PC-9 (cell line): ENCODE measurements at regions not wholly inside any gene's neighbourhood (a gene's known extent, or its start where the extent isn't known, plus 50 kb on each side); places are given as distances from the start of the nearest gene placed in this dataset.

Experiments
- BruUV-seq: library from RNA; stranded (reverse); fragments of 400-500 nt; replicated peaks from 2 replicates; lab custom pipeline; 2021; lab: Mats Ljungman, UMichigan
- CTCF ChIA-PET: fragments of 300-600 bp; sonication (Branson Sonifier 250); formaldehyde crosslinking; loops from one replicate; lab custom pipeline; 2022; ENCODE audit warnings: antibody characterized with exemption; lab: Charles Lee
- POLR2A ChIA-PET: fragments of 300-600 bp; sonication (Branson Sonifier 250); formaldehyde crosslinking; loops from one replicate; lab custom pipeline; 2022; ENCODE audit warnings: antibody characterized with exemption; ENCODE audit not compliant: unreplicated experiment; lab: Charles Lee
- DNase-seq, 2 experiments: peaks; one replicate each; pipeline versions ENCODE4 v3.0.0 to v3.0.0-alpha.2; 2015 to 2022; ENCODE audit warnings: mixed read lengths in 1 of 2
- H2AFZ ChIP-seq: fragments of 200-600 bp; sonication (generic); 2 replicates; pipeline ENCODE4 v1.8.1; 2017; ENCODE audit warnings: antibody characterized with exemption
- H3F3A ChIP-seq: fragments of 200-600 bp; sonication (generic); 2 replicates; pipeline ENCODE4 v1.8.1; 2017; ENCODE audit warnings: antibody characterized with exemption, mild to moderate bottlenecking, low read depth; ENCODE audit not compliant: insufficient read depth
- H3K27ac ChIP-seq: fragments of 200-600 bp; sonication (generic); 2 replicates; pipeline ENCODE4 v1.6.1; 2016; ENCODE audit warnings: mixed run types
- H3K27me3 ChIP-seq: fragments of 200-600 bp; sonication (generic); 2 replicates; pipeline ENCODE4 v1.6.1; 2016; ENCODE audit warnings: low read depth, mixed run types; ENCODE audit not compliant: insufficient read depth
- H3K36me3 ChIP-seq: fragments of 200-600 bp; sonication (generic); 2 replicates; pipeline ENCODE4 v1.6.1; 2016; ENCODE audit warnings: low read depth, mixed run types
- H3K4me1 ChIP-seq: fragments of 200-600 bp; sonication (generic); replicated peaks from 2 replicates; pipeline ENCODE4 v1.6.1; 2016; ENCODE audit warnings: mixed run types; ENCODE audit not compliant: insufficient read depth
- H3K4me2 ChIP-seq: fragments of 200-600 bp; sonication (generic); 2 replicates; pipeline ENCODE4 v1.6.1; 2017; ENCODE audit warnings: mixed run types
- H3K4me3 ChIP-seq: fragments of 200-600 bp; sonication (generic); 2 replicates; pipeline ENCODE4 v1.6.1; 2016; ENCODE audit warnings: mixed run types
- H3K79me2 ChIP-seq: fragments of 200-600 bp; sonication (generic); 2 replicates; pipeline ENCODE4 v1.6.1; 2017; ENCODE audit warnings: low read depth, mixed run types
- H3K9me2 ChIP-seq: fragments of 200-600 bp; sonication (generic); 2 replicates; pipeline ENCODE4 v1.8.1; 2017; ENCODE audit warnings: mild to moderate bottlenecking; ENCODE audit not compliant: insufficient read depth
- H3K9me3 ChIP-seq: fragments of 200-600 bp; sonication (generic); 2 replicates; pipeline ENCODE4 v1.8.1; 2016; ENCODE audit warnings: low read depth; ENCODE audit not compliant: insufficient read depth
- H4K20me1 ChIP-seq: fragments of 200-600 bp; sonication (generic); 2 replicates; pipeline ENCODE4 v1.8.1; 2017; ENCODE audit not compliant: insufficient read depth
- CTCF ChIP-seq: fragments of 200-600 bp; sonication (generic); conservative IDR thresholded peaks from 2 replicates; pipeline ENCODE4 v1.6.1; 2017; ENCODE audit warnings: mixed run types, antibody characterized with exemption, mild to moderate bottlenecking, moderate library complexity
- EZH2 ChIP-seq: fragments of 200-600 bp; sonication (generic); IDR thresholded peaks from 2 replicates; pipeline ENCODE4 v1.8.0; 2017; ENCODE audit warnings: antibody characterized with exemption, low read depth
- intact Hi-C: fragments of 100-400 bp; cut with micrococcal nuclease; formaldehyde crosslinking; loops from one replicate; pipeline ENCODE4 v1.10.0; 2022; ENCODE audit not compliant: unreplicated experiment

GRCh38 chr4:154973244-154974035 is 192.4 kb downstream of the RBM46 start:
- intact Hi-C loops: no loop called here
- Histone ChIP-seq H3K36me3 (no peaks in the 10 kb centered on the region), H3F3A (no peaks in the 10 kb centered on the region), H3K4me1 (no peaks in the 10 kb centered on the region), H4K20me1 (no peaks in the 10 kb centered on the region), H3K79me2 (no peaks in the 10 kb centered on the region), H3K9me3 (no peaks in the 10 kb centered on the region), H2AFZ (no peak overlapping the region), H3K9me2 (no peaks in the 10 kb centered on the region), H3K27ac (no peak overlapping the region), H3K27me3 (no peaks in the 10 kb centered on the region), H3K4me3 (no peak overlapping the region), H3K4me2 (no peak overlapping the region)
- TF ChIP-seq CTCF (no peak), EZH2 (no peak)
- CTCF ChIA-PET: no interaction called here
- no TSS peak for BruUV-seq
- POLR2A ChIA-PET: no interaction called here
- DNase-seq: no peak

DNA sequence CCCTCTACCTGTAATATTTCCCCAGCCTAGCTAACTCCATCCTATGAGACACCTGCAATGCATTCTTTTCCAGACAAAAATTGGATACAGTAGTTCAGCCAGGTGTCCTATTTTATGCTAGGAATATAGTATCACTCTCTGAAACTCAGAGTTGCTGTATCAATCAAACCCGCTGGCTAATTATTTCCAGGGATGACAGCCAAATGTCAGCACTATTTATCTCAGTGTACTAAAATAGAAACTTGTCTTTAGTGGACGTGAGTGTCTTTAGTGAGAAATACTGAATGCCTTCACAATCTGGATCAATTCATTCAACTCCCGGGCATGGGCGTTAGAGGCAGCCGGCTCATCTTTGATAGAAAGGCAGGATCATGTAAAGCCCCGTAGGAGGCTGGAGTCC is 196.2 kb downstream of the RBM46 start:
- TF ChIP-seq EZH2: no peak
- TF ChIP-seq CTCF: no peak
- CTCF ChIA-PET: no interaction called here
- no TSS peak for BruUV-seq

DNA sequence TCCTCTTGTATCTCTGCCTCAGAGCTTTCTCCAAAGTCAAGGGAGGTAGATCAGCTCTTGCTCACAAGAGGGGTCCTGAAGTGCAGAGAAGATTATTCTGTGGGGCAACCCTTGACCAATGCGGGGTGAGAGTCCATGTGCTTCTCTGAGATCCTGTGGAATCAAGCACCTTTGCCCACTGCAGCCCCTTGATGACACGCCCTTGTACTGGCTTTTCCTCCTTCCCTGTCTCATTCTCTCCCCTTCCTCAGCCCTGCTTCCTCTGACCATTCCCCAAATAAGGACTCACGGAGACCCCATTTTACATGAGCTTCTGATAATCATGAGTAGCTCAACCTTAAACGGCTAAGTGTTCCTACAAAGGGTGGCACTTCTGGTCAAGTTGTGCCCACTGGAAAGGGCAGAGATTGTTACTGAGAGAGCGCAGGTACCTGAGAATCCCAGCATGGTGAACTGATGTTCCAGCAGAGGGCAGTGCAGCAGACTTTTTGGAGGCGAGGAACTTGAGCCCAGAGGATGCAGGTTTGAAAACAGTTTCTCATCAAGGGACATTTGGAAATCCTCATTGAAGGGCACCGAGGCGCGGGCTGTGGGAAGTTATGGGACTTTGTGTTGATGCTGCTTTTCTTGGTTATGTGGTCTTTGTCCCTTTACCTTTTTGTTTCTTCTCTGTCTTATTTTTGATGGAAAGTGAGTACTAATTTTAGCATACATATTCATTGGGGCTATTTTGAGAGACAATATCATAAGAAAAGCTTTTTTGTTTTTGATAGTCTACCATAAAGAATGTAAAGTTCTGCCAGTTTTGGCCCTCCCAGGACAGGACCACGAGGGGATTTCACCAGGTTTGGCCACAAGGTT is 201.3 kb downstream of the RBM46 start:
- no peaks in the 10 kb centered on the region for H3K36me3 ChIP-seq
- TF ChIP-seq EZH2 (no peak), CTCF (peak; percentile 60)
- H3K9me2 ChIP-seq: no peaks in the 10 kb centered on the region
- CTCF ChIA-PET: no interaction called here
- no peaks in the 10 kb centered on the region for H3K79me2 ChIP-seq
- no peak overlapping the region for H3K4me2 ChIP-seq
- no peak overlapping the region for H3K27ac ChIP-seq
- H3K9me3 ChIP-seq: no peaks in the 10 kb centered on the region
- POLR2A ChIA-PET: no interaction called here
- no peak overlapping the region for H3K4me3 ChIP-seq
- no TSS peak for BruUV-seq
- no peaks in the 10 kb centered on the region for H3K27me3 ChIP-seq
- no peaks in the 10 kb centered on the region for H3K4me1 ChIP-seq
- intact Hi-C loops: loop anchor here (2.0 to 5.0 kb wide), 3 partner anchors 175 to 388 kb away; no protein-coding TSS in a partner anchor
- H3F3A ChIP-seq: no peaks in the 10 kb centered on the region
- no peak overlapping the region for H2AFZ ChIP-seq
- no peaks in the 10 kb centered on the region for H4K20me1 ChIP-seq
- DNase-seq: peak in 1 of 2 experiments; percentile 43

More for the DNA sequence above, 196.2 kb downstream of the RBM46 start:
- Histone ChIP-seq H3K9me3 (no peaks in the 10 kb centered on the region), H3K27ac (no peak overlapping the region), H3K9me2 (no peaks in the 10 kb centered on the region), H3K4me1 (no peaks in the 10 kb centered on the region), H4K20me1 (no peaks in the 10 kb centered on the region), H3K4me2 (no peak overlapping the region), H3F3A (no peaks in the 10 kb centered on the region), H3K79me2 (no peaks in the 10 kb centered on the region), H3K4me3 (no peak overlapping the region), H2AFZ (no peak overlapping the region), H3K27me3 (no peaks in the 10 kb centered on the region), H3K36me3 (no peaks in the 10 kb centered on the region)
- no peak for DNase-seq
- POLR2A ChIA-PET: no interaction called here
- intact Hi-C loops: no loop called here
